IPS-20b (cell line): ENCODE measurements at regions not wholly inside any gene's neighbourhood (a gene's known extent, or its start where the extent isn't known, plus 50 kb on each side); places are given as distances from the start of the nearest gene placed in this dataset.

Experiments
- H3K27ac ChIP-seq: one replicate; pipeline ENCODE4 v1.5.1; 2013; ENCODE audit warnings: low read length
- H3K27me3 ChIP-seq: 2 replicates; pipeline ENCODE4 v1.6.1; 2013; ENCODE audit warnings: mild to moderate bottlenecking, low read length, inconsistent platforms; ENCODE audit not compliant: insufficient read depth
- H3K36me3 ChIP-seq: 2 replicates; pipeline ENCODE4 v1.6.1; 2013; ENCODE audit warnings: low read depth, mild to moderate bottlenecking, inconsistent platforms, low read length, moderate library complexity; ENCODE audit not compliant: insufficient read depth
- H3K4me1 ChIP-seq: 2 replicates; pipeline ENCODE4 v1.6.1; 2013; ENCODE audit warnings: mild to moderate bottlenecking, control low read depth, inconsistent platforms, low read length, moderate library complexity; ENCODE audit not compliant: insufficient read depth
- H3K4me3 ChIP-seq: 2 replicates; pipeline ENCODE4 v1.5.1; 2013; ENCODE audit warnings: mild to moderate bottlenecking, low read length, inconsistent platforms
- H3K9ac ChIP-seq: 2 replicates; pipeline ENCODE4 v1.6.1; 2013; ENCODE audit warnings: low read depth, mild to moderate bottlenecking, inconsistent platforms, low read length, moderate library complexity
- H3K9me3 ChIP-seq: 2 replicates; pipeline ENCODE4 v1.6.1; 2013; ENCODE audit warnings: mild to moderate bottlenecking, low read depth, low read length, inconsistent platforms; ENCODE audit not compliant: insufficient read depth

DNA sequence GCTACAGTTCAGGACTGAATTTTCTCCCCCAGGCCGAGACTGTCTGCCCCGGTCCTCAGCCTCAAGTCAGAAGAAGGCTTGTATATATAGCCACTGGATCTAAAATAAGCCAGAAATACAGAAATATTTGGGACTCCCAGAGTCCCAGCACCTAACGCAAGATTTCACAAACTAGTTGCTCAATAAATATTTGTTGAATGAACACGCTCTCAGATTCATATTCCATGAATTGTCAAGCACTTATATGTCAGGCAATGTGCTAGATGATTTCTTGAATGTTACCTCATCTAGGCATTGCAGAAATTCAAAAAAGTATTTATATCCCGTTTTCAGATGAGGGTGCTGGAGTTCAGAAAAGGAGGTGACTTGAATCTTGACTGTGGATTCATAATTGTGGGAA, 163.7 kb upstream of the KLHL29 start:
- no peak overlapping the region for H3K4me3 ChIP-seq
- H3K9me3 ChIP-seq: no peaks in the 10 kb centered on the region
- no peaks in the 10 kb centered on the region for H3K4me1 ChIP-seq

DNA sequence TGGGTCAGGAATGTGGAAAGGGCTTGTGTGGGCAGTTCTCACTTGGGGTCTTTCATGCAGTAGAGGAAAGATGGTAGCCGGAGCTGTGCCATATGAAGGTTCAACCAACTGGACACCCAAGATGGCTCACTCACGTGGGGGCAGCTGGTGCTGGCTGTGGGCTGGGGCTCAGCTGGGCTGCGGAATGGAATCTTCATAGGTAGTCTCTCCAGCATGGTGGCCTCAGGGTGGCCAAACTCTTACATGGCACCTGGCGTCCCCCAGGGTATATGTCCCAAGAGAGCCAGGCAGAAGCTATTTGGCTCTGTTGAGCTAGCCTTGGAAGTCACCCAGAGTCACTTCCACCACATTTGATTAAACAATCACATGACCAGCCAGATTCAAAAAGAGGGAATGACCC, 163.1 kb upstream of the KLHL29 start:
- Histone ChIP-seq H3K9me3 (no peaks in the 10 kb centered on the region), H3K4me3 (no peak overlapping the region)

More for the DNA sequence above, 163.7 kb upstream of the KLHL29 start:
- Histone ChIP-seq H3K36me3 (no peaks in the 10 kb centered on the region), H3K9ac (no peak overlapping the region), H3K27me3 (no peaks in the 10 kb centered on the region), H3K27ac (no peak overlapping the region)

DNA sequence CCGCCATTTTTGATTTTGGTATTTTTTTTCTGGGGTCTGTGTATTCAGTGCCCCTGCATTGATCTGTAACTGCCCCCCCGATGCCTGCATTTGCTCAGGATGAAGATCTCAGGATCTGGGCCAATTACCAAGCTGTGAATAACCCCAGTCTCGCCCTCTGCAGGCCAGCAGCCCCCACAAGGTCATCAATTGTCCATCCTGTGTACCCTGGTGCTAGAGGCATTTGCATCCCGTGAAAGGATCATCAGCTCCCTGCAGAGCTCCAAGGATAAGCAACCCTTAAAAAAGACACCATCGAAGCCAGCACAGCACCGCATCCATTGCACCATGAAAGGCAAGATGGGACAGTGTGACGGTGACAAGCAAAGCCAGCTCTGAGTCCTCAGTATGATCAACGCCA, 154.1 kb upstream of the KLHL29 start:
- Histone ChIP-seq H3K4me1 (no peaks in the 10 kb centered on the region), H3K27me3 (no peaks in the 10 kb centered on the region), H3K36me3 (no peaks in the 10 kb centered on the region), H3K9ac (no peak overlapping the region), H3K4me3 (peak overlapping the region; percentile 7; the same call in 1 of the 2 replicates), H3K27ac (no peak overlapping the region), H3K9me3 (no peaks in the 10 kb centered on the region; the same call in 1 of the 2 replicates)

More for the DNA sequence above, 163.1 kb upstream of the KLHL29 start:
- H3K27me3 ChIP-seq: no peaks in the 10 kb centered on the region
- H3K36me3 ChIP-seq: no peaks in the 10 kb centered on the region
- H3K4me1 ChIP-seq: no peaks in the 10 kb centered on the region
- H3K9ac ChIP-seq: no peak overlapping the region
- H3K27ac ChIP-seq: no peak overlapping the region

DNA sequence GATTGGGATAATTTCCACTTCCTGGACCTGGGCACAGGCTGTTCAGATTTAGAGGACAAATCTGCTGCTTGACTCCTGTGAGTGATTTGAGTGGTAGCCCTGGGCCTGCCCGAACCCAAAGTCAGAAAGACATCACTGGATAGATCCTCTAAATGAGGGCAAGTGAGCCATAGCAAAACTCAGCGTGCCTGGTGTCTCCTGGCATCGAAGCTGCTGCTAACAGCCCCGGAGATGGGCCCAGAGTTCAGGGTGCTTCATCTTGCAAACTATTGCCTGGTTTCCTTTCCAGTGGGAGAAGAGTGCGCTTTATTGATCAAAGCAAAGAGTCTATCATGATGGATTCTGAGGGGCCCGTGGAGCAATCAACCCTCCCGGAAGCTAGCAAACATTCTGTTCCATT, 153.1 kb upstream of the KLHL29 start:
- Histone ChIP-seq H3K4me3 (no peak overlapping the region), H3K27ac (no peak overlapping the region), H3K4me1 (no peaks in the 10 kb centered on the region), H3K9me3 (no peaks in the 10 kb centered on the region; the same call in 1 of the 2 replicates), H3K27me3 (no peaks in the 10 kb centered on the region), H3K9ac (no peak overlapping the region), H3K36me3 (no peaks in the 10 kb centered on the region)

DNA sequence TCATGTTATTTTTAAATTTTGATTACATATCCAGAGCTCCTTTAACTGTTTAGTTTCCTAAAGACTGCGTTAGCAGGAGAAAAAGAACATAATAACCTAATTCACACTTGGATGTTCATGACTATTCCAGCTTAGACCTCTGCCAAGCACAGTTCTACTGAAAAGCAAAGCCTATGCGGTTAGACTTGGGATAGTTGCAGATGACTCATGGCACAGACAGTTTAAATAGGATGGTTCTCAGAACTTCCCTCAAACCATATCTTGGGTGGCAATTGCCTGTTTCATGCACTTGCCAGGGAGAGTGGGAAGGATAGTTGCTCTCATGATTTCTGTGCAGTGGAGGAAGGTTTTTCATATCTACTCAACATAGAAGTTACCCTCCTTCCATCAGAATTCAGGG, 149.7 kb upstream of the KLHL29 start:
- Histone ChIP-seq H3K27ac (no peak overlapping the region), H3K9me3 (no peaks in the 10 kb centered on the region; the same call in 1 of the 2 replicates), H3K36me3 (no peaks in the 10 kb centered on the region), H3K4me3 (no peak overlapping the region), H3K9ac (no peak overlapping the region), H3K27me3 (no peaks in the 10 kb centered on the region), H3K4me1 (no peaks in the 10 kb centered on the region)

DNA sequence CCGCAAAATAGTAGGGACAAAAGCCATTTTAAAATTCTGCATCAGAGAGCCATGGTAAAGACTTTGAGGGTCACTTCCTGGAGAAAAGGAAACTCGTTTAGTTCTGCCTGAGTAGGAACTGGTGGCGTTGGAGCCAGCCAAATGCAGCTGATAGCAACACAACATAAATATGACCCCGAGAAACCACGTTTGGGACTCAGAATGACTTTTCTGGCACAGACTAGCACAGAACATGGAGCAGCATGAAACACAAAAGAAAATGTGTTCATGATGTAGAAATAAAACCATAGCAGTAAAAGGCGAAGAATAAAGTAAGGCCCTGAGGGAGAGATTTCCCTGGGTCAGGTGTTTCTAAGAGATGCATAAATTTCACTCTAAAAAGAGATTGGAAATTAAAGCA, 149.2 kb upstream of the KLHL29 start:
- Histone ChIP-seq H3K9ac (no peak overlapping the region), H3K27me3 (no peaks in the 10 kb centered on the region), H3K27ac (no peak overlapping the region), H3K36me3 (no peaks in the 10 kb centered on the region), H3K4me3 (no peak overlapping the region), H3K9me3 (no peaks in the 10 kb centered on the region; the same call in 1 of the 2 replicates), H3K4me1 (no peaks in the 10 kb centered on the region)

DNA sequence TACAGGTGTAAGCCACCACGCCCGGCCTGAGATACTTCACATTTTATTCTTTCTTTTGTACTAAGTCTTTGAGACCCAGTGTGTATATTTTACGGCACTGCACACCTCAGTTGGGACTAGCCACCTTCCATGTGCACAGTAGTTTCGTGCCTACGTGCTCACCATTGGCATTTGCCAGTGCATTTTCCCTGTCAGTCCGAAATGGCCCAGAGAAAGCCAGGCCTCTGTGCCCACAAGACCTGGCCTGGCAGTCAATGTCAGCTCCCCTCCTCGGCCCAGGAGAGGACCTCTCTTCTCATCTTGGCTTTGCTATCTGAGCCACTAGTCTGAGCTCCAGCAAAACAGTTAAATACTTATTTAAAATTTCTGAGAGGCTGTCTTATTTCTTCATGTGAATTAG, 147.8 kb upstream of the KLHL29 start:
- Histone ChIP-seq H3K4me1 (no peaks in the 10 kb centered on the region), H3K9ac (no peak overlapping the region), H3K27me3 (no peaks in the 10 kb centered on the region), H3K9me3 (no peaks in the 10 kb centered on the region), H3K4me3 (no peak overlapping the region), H3K27ac (no peak overlapping the region), H3K36me3 (no peaks in the 10 kb centered on the region)

DNA sequence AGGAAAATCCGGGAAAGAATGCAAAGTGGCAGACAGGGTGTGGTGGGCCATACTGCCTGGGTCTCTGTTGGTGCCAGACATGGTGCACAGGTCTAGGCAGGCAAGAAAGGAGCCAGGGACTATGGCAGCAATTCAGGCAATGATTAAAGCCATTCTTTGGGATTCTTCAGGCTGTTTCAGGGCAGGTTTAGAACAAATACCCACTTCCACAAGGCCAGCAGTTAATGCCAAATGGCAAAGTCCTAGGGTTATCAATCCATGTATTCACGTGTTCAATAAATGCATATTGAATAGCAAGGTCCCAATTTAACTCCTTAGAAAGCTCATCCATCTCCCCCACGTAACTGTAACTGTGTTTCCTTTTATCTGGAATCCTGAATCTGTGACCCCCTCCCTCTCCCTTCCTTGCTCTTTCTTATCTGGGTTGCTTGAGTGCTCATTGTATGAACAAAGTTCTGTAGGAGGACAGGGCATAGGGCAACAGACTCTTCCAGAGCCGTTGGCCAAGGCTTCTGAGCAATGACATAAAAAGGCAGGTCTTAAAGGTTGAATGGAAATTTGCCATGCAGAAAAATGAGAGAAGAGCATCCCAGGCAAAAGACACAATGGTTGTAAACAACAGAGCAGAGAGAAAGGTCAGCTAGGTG, 146.8 kb upstream of the KLHL29 start:
- Histone ChIP-seq H3K4me1 (no peaks in the 10 kb centered on the region), H3K36me3 (no peaks in the 10 kb centered on the region), H3K9ac (no peak overlapping the region), H3K9me3 (no peaks in the 10 kb centered on the region), H3K4me3 (no peak overlapping the region), H3K27me3 (no peaks in the 10 kb centered on the region), H3K27ac (no peak overlapping the region)

DNA sequence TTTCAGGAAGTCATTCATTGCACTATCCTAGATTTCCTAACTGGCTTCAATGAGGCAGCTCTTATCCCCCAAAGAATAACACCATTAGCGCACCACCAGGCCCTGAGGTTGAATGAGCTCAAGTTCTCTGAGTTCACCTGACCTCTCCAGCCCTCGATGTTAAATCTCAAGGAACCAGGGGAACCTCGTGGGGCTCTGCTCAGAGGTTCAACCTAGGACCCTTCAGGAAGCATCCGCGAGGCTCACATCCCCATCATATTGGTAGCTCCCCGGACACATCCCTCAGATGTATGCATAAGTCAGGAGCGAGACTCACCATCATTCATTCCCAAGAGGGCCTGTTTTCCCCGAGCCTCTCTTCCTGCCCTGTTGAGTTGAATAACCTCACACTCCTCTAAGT, 145.6 kb upstream of the KLHL29 start:
- no peaks in the 10 kb centered on the region for H3K27me3 ChIP-seq
- H3K27ac ChIP-seq: no peak overlapping the region
- no peaks in the 10 kb centered on the region for H3K9me3 ChIP-seq
- no peaks in the 10 kb centered on the region for H3K36me3 ChIP-seq
- H3K9ac ChIP-seq: no peak overlapping the region
- no peak overlapping the region for H3K4me3 ChIP-seq
- no peaks in the 10 kb centered on the region for H3K4me1 ChIP-seq

DNA sequence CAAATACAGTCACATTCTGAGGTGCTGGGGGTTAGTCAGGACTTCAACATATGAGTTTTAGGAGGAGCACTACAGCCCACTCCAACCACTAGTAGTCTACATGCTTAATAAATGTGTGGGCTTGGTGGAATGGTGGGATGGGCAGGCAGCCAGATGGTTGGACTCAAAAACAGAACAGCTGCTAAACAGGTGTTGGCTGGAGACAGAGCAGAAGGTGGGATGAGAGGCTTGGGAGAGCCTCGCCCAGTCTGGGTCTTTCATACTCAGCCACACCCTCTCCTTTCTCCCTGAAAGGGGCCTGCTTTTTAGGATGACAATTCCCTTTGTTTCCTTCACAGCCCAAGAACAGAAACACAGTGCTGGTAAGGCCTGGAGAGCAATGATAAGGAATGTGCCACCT, 143.9 kb upstream of the KLHL29 start:
- Histone ChIP-seq H3K4me1 (no peaks in the 10 kb centered on the region), H3K9ac (no peak overlapping the region), H3K4me3 (no peak overlapping the region), H3K36me3 (no peaks in the 10 kb centered on the region), H3K27me3 (no peaks in the 10 kb centered on the region), H3K27ac (no peak overlapping the region), H3K9me3 (no peaks in the 10 kb centered on the region)

DNA sequence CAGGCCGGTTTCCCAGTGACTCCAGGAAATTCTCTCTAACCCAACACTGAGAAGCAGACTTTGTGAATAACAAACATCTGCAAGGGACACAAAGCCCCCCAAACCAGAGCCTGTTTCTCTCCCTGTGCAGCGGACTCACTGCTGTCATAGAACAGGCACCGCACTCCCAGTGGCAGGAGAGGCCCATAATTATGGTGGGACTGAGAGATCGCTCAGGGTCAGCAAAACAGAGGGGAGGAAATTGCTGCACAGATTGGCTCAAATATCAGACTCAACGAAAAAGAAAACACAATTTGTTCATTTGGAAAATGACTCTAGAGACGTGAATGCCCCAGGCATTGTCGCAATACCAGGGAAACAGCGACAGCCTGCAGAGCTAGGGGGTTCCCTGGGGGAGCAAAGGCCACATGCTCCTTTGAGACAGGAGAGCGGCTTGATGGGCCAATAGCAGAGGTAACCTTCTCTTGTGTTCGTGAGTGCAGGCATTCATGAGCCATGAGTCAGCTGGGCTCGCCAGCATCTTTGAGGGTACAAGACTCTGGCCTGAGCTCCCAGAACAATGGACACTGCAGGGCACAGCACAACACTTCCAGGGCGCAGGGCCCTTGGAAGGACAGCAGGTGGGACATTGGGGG, 143.3 kb upstream of the KLHL29 start:
- Histone ChIP-seq H3K27me3 (no peaks in the 10 kb centered on the region), H3K4me3 (no peak overlapping the region), H3K36me3 (no peaks in the 10 kb centered on the region), H3K9me3 (no peaks in the 10 kb centered on the region), H3K4me1 (no peaks in the 10 kb centered on the region), H3K9ac (no peak overlapping the region), H3K27ac (no peak overlapping the region)

DNA sequence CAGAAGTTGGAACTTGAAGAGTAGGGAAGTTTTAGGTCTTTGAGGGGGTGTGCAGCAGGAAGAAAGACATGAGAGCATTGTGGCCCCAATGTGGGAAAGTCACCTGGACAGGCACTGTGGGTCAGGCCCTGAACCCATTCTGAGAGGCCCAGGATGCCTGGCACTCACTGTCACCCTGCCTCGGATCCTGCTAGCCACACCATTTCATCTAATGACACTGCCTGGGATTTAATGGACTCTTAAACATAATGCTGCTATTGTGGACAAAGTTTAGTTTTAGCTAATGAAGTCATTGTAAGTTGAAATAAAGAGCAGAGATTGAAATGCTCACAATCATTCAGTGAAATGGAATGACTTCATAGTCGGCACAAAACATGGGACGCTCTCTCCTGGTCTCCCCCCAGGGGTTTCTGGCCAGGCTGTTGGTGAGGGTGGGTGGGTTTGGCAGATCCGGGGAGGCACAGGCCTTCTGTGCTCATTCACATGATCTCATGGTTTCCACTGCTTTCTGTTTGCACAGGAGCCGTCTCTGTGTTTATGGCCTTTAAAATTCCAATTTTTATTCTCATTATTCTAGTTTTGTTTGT, 141.8 kb upstream of the KLHL29 start:
- H3K27ac ChIP-seq: no peak overlapping the region
- H3K4me3 ChIP-seq: no peak overlapping the region
- H3K36me3 ChIP-seq: no peaks in the 10 kb centered on the region
- H3K4me1 ChIP-seq: no peaks in the 10 kb centered on the region
- H3K27me3 ChIP-seq: no peaks in the 10 kb centered on the region
- H3K9ac ChIP-seq: no peak overlapping the region
- H3K9me3 ChIP-seq: no peaks in the 10 kb centered on the region
